Panc1 (cell line): ENCODE measurements at regions not wholly inside any gene's neighbourhood (a gene's known extent, or its start where the extent isn't known, plus 50 kb on each side); places are given as distances from the start of the nearest gene placed in this dataset.

Experiments
- POLR2AphosphoS5 ChIP-seq: IDR thresholded peaks from 2 replicates; pipeline ENCODE4 v1.6.1; 2012; ENCODE audit warnings: mild to moderate bottlenecking, low read depth, low read length, moderate library complexity
- SIN3A ChIP-seq: IDR thresholded peaks from 2 replicates; pipeline ENCODE4 v1.6.1; 2012; ENCODE audit warnings: low read depth, mild to moderate bottlenecking, low read length, moderate library complexity, borderline replicate concordance; ENCODE audit not compliant: insufficient read depth
- TF ChIP-seq, protein P1 (sequence below): fragments of 450-650 bp; IDR thresholded peaks from 2 replicates; pipeline ENCODE4 v1.5.1; 2017; ENCODE audit warnings: mild to moderate bottlenecking
- TF ChIP-seq, protein P2 (sequence below), 2 experiments: IDR thresholded peaks; 2 replicates each; pipeline ENCODE4 v1.6.1; 2011 to 2012; ENCODE audit warnings: low read depth in 2 of 2, control low read depth in 1 of 2, low read length in 1 of 2, mild to moderate bottlenecking in 1 of 2, moderate library complexity in 1 of 2; ENCODE audit not compliant: insufficient read depth in 1 of 2

DNA sequence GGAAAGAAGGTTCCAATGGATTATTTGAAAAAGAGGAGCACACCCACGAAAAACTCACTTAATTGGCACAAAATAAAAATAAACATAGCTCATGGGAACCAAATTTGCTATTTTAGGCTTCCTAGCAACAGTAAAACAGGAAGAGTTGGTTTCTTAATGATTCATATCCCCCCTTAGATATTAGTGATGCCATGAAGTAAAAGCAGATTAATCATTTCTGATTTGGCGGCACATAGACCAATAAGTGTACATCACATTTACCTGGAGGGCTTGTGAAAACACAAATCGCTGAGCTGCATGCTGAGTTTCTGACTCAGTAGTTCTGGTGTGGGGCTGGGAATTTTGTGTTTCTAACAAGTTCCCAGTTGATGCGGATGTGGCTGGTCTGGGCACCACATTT is 260.4 kb downstream of the SLC4A3 start:
- TF ChIP-seq, protein P1, sequence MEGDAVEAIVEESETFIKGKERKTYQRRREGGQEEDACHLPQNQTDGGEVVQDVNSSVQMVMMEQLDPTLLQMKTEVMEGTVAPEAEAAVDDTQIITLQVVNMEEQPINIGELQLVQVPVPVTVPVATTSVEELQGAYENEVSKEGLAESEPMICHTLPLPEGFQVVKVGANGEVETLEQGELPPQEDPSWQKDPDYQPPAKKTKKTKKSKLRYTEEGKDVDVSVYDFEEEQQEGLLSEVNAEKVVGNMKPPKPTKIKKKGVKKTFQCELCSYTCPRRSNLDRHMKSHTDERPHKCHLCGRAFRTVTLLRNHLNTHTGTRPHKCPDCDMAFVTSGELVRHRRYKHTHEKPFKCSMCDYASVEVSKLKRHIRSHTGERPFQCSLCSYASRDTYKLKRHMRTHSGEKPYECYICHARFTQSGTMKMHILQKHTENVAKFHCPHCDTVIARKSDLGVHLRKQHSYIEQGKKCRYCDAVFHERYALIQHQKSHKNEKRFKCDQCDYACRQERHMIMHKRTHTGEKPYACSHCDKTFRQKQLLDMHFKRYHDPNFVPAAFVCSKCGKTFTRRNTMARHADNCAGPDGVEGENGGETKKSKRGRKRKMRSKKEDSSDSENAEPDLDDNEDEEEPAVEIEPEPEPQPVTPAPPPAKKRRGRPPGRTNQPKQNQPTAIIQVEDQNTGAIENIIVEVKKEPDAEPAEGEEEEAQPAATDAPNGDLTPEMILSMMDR = no peak
- no peak for TF ChIP-seq POLR2AphosphoS5
- no peak for TF ChIP-seq SIN3A
- TF ChIP-seq, protein P2, sequence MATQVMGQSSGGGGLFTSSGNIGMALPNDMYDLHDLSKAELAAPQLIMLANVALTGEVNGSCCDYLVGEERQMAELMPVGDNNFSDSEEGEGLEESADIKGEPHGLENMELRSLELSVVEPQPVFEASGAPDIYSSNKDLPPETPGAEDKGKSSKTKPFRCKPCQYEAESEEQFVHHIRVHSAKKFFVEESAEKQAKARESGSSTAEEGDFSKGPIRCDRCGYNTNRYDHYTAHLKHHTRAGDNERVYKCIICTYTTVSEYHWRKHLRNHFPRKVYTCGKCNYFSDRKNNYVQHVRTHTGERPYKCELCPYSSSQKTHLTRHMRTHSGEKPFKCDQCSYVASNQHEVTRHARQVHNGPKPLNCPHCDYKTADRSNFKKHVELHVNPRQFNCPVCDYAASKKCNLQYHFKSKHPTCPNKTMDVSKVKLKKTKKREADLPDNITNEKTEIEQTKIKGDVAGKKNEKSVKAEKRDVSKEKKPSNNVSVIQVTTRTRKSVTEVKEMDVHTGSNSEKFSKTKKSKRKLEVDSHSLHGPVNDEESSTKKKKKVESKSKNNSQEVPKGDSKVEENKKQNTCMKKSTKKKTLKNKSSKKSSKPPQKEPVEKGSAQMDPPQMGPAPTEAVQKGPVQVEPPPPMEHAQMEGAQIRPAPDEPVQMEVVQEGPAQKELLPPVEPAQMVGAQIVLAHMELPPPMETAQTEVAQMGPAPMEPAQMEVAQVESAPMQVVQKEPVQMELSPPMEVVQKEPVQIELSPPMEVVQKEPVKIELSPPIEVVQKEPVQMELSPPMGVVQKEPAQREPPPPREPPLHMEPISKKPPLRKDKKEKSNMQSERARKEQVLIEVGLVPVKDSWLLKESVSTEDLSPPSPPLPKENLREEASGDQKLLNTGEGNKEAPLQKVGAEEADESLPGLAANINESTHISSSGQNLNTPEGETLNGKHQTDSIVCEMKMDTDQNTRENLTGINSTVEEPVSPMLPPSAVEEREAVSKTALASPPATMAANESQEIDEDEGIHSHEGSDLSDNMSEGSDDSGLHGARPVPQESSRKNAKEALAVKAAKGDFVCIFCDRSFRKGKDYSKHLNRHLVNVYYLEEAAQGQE (IDR thresholded peaks at IDR 0.05; ENCODE audit: insufficient read depth in 1 of 2, low read depth in 2 of 2, low read length in 1 of 2) = no peak
